H1 (cell line): ENCODE measurements at regions not wholly inside any gene's neighbourhood (a gene's known extent, or its start where the extent isn't known, plus 50 kb on each side); places are given as distances from the start of the nearest gene placed in this dataset.

Experiments
- BRCA1 ChIP-seq: IDR thresholded peaks from 2 replicates; pipeline ENCODE4 v1.6.1; 2012; ENCODE audit warnings: low read depth, low read length, improper control_type of control experiment
- CEBPB ChIP-seq: IDR thresholded peaks from 2 replicates; pipeline ENCODE4 v1.6.1; 2012; ENCODE audit warnings: low read depth, low read length
- CHD2 ChIP-seq: IDR thresholded peaks from 2 replicates; pipeline ENCODE4 v1.6.1; 2012; ENCODE audit warnings: low read length, improper control_type of control experiment
- CTBP2 ChIP-seq: IDR thresholded peaks from 2 replicates; pipeline ENCODE4 v1.7.0; 2011; ENCODE audit warnings: borderline replicate concordance, mild to moderate bottlenecking, moderate library complexity, mixed read lengths, low read length; ENCODE audit not compliant: insufficient read depth, insufficient read length
- EP300 ChIP-seq, 2 experiments: IDR thresholded peaks; 1 replicate in 1 of 2; 2 replicates in 1 of 2; pipeline ENCODE4 v1.6.1; 2011 to 2012; ENCODE audit warnings: low read depth in 2 of 2, low read length in 2 of 2, mild to moderate bottlenecking in 2 of 2, borderline replicate concordance in 1 of 2, inconsistent platforms in 1 of 2, moderate library complexity in 1 of 2
- JUND ChIP-seq: IDR thresholded peaks from 2 replicates; pipeline ENCODE4 v1.6.1; 2011; ENCODE audit warnings: mild to moderate bottlenecking, improper control_type of control experiment, low read length
- KDM1A ChIP-seq: fragments of 200-600, 300-600 bp; sonication (generic); IDR thresholded peaks from 2 replicates; pipeline ENCODE4 v1.7.1; 2016; ENCODE audit warnings: mild to moderate bottlenecking, low read length, borderline replicate concordance
- KDM4A ChIP-seq: IDR thresholded peaks from one replicate; pipeline ENCODE4 v1.7.1; 2012; ENCODE audit warnings: low read depth, mild to moderate bottlenecking, moderate library complexity, low read length, inconsistent platforms; ENCODE audit not compliant: severe bottlenecking
- PHF8 ChIP-seq: fragments of 200-600 bp; sonication (generic); conservative IDR thresholded peaks from 2 replicates; pipeline ENCODE4 v1.7.1; 2012; ENCODE audit warnings: low read depth, mild to moderate bottlenecking, inconsistent platforms, low read length, moderate library complexity
- RXRA ChIP-seq: IDR thresholded peaks from 2 replicates; pipeline ENCODE4 v1.6.1; 2011; ENCODE audit warnings: low read depth, mild to moderate bottlenecking, low read length, moderate library complexity; ENCODE audit not compliant: insufficient read depth
- SAP30 ChIP-seq: fragments of 300-600 bp; sonication (generic); IDR thresholded peaks from 2 replicates; pipeline ENCODE4 v1.7.1; 2012; ENCODE audit warnings: low read length, moderate library complexity, mild to moderate bottlenecking, inconsistent platforms; ENCODE audit not compliant: insufficient read depth, insufficient replicate concordance
- SIRT6 ChIP-seq: IDR thresholded peaks from one replicate; pipeline ENCODE4 v1.7.1; 2012; ENCODE audit warnings: low read length, inconsistent platforms
- SP1 ChIP-seq: IDR thresholded peaks from 2 replicates; pipeline ENCODE4 v1.6.1; 2011; ENCODE audit warnings: low read depth, low read length
- TCF12 ChIP-seq: IDR thresholded peaks from 2 replicates; pipeline ENCODE4 v1.6.1; 2011; ENCODE audit warnings: low read depth, mild to moderate bottlenecking, low read length
- TF ChIP-seq, protein P1 (sequence below): IDR thresholded peaks from 2 replicates; pipeline ENCODE4 v1.6.1; 2012; ENCODE audit warnings: inconsistent platforms
- TF ChIP-seq, protein P2 (sequence below): IDR thresholded peaks from 2 replicates; pipeline ENCODE4 v1.6.1; 2011; ENCODE audit warnings: low read depth, mild to moderate bottlenecking, low read length; ENCODE audit not compliant: insufficient read depth

- no peak for TF ChIP-seq BRCA1
- TF ChIP-seq, protein P1, sequence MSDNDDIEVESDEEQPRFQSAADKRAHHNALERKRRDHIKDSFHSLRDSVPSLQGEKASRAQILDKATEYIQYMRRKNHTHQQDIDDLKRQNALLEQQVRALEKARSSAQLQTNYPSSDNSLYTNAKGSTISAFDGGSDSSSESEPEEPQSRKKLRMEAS, result no peak
- no peak for TF ChIP-seq RXRA
- TF ChIP-seq SAP30, result no peak
- TF ChIP-seq PHF8, result no peak
- no peak for TF ChIP-seq CTBP2
- TF ChIP-seq, protein P2, sequence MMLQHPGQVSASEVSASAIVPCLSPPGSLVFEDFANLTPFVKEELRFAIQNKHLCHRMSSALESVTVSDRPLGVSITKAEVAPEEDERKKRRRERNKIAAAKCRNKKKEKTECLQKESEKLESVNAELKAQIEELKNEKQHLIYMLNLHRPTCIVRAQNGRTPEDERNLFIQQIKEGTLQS, result no peak
- no peak for TF ChIP-seq EP300 (IDR thresholded peaks at IDR 0.05; ENCODE audit: borderline replicate concordance in 1 of 2, low read depth in 2 of 2, low read length in 2 of 2)
- no peak for TF ChIP-seq KDM4A
- no peak for TF ChIP-seq KDM1A
- 0 out of 2 replicates have a peak, but pooled peaks have one; percentile 1 for TF ChIP-seq CEBPB
- TF ChIP-seq CHD2, result no peak
- TF ChIP-seq SP1, result peak; percentile 41; the same call in 1 of the 2 replicates
- peak; percentile 88; the same call in 1 of the 2 replicates for TF ChIP-seq TCF12
- TF ChIP-seq JUND, result no peak
- TF ChIP-seq SIRT6, result no peak
These were observed 251.9 kb downstream of the FBXO15 start (continued) for GRCh38 chr18:73895701-73896100.
